CD4-positive, alpha-beta memory T cell (primary cell): ENCODE measurements at regions not wholly inside any gene's neighbourhood (a gene's known extent, or its start where the extent isn't known, plus 50 kb on each side); places are given as distances from the start of the nearest gene placed in this dataset.

Source experiments
- CTCF ChIA-PET: fragments of 350-600 bp; sonication (Branson Sonifier 250); formaldehyde crosslinking; loops from one replicate; lab custom pipeline; 2021; ENCODE audit warnings: inconsistent platforms; ENCODE audit not compliant: partially characterized antibody; lab: Charles Lee
- POLR2A ChIA-PET: fragments of 350-600 bp; sonication (Branson Sonifier 250); formaldehyde crosslinking; loops from one replicate; lab custom pipeline; 2021; ENCODE audit not compliant: partially characterized antibody; lab: Charles Lee
- DNase-seq, 5 donors: peaks; one replicate each; pipeline versions ENCODE4 v3.0.0 to v3.0.0-alpha.2; 2020 to 2022; ENCODE audit warnings: mixed read lengths in 1 of 5
- H3K27ac ChIP-seq: one replicate; pipeline ENCODE4 v1.7.0; 2013; ENCODE audit warnings: low read depth, low read length
- H3K27me3 ChIP-seq: 2 replicates; pipeline ENCODE4 v1.7.0; 2013; ENCODE audit warnings: mild to moderate bottlenecking, low read length, moderate library complexity; ENCODE audit not compliant: insufficient read depth
- H3K36me3 ChIP-seq: 2 replicates; pipeline ENCODE4 v1.7.0; 2013; ENCODE audit warnings: mild to moderate bottlenecking, low read length, moderate library complexity; ENCODE audit not compliant: insufficient read depth
- H3K4me1 ChIP-seq: 2 replicates; pipeline ENCODE4 v1.7.0; 2013; ENCODE audit warnings: mild to moderate bottlenecking, low read length, moderate library complexity; ENCODE audit not compliant: insufficient read depth
- H3K4me3 ChIP-seq, 2 donors: one replicate each; pipeline ENCODE4 v1.7.0; 2013; ENCODE audit warnings: low read length in 2 of 2, mild to moderate bottlenecking in 1 of 2
- H3K9me3 ChIP-seq, 2 donors: one replicate each; pipeline ENCODE4 v1.7.0; 2013; ENCODE audit warnings: low read length in 2 of 2, control low read depth in 1 of 2; ENCODE audit not compliant: control insufficient read depth in 1 of 2
- H3K27ac Mint-ChIP-seq, 7 donors: one replicate each; pipeline ENCODE4 v1.8.0; 2020 to 2021; ENCODE audit warnings: mixed read lengths in 7 of 7, mild to moderate bottlenecking in 6 of 7, inconsistent platforms in 3 of 7, moderate library complexity in 3 of 7
- H3K27me3 Mint-ChIP-seq, 2 donors: one replicate each; pipeline ENCODE4 v1.8.0; 2020 to 2021; ENCODE audit warnings: mixed read lengths in 2 of 2
- H3K36me3 Mint-ChIP-seq, 2 donors: one replicate each; pipeline ENCODE4 v1.8.0; 2020 to 2021; ENCODE audit warnings: mixed read lengths in 2 of 2, inconsistent platforms in 1 of 2, mild to moderate bottlenecking in 1 of 2
- H3K4me1 Mint-ChIP-seq, 4 donors: one replicate each; pipeline ENCODE4 v1.8.0; 2020 to 2021; ENCODE audit warnings: mixed read lengths in 4 of 4, mild to moderate bottlenecking in 1 of 4
- H3K4me3 Mint-ChIP-seq, 8 donors: one replicate each; pipeline ENCODE4 v1.8.0; 2020 to 2021; ENCODE audit warnings: mixed read lengths in 8 of 8, mild to moderate bottlenecking in 7 of 8, moderate library complexity in 6 of 8, inconsistent platforms in 3 of 8
- H3K9me3 Mint-ChIP-seq, 8 donors: one replicate each; pipeline ENCODE4 v1.8.0; 2020 to 2021; ENCODE audit warnings: mixed read lengths in 8 of 8, mild to moderate bottlenecking in 5 of 8, inconsistent platforms in 3 of 8, moderate library complexity in 1 of 8
- intact Hi-C: fragments of 100-400 bp; cut with micrococcal nuclease; formaldehyde crosslinking; loops from one replicate; pipeline ENCODE4 v1.15.1; 2023

GRCh38 chr7:125127304-125127703 lies 197.7 kb upstream of the POT1 start:
- CTCF ChIA-PET: no interaction called here

GRCh38 chr7:125126376-125126775 lies 196.8 kb upstream of the POT1 start:
- Mint-ChIP-seq H3K27ac (no peak overlapping the region), H3K4me3 (no peak overlapping the region), H3K9me3 (peaks cover 0 to 12% (median 5%) of the 10 kb centered on the region in 8 donors), H3K27me3 (no peaks in the 10 kb centered on the region), H3K36me3 (no peaks in the 10 kb centered on the region), H3K4me1 (no peaks in the 10 kb centered on the region)
- Histone ChIP-seq H3K4me1 (no peaks in the 10 kb centered on the region), H3K27me3 (no peaks in the 10 kb centered on the region), H3K36me3 (no peaks in the 10 kb centered on the region), H3K4me3 (no peak overlapping the region), H3K27ac (no peak overlapping the region), H3K9me3 (no peaks in the 10 kb centered on the region)
- POLR2A ChIA-PET: no interaction called here
- no peak for DNase-seq
- CTCF ChIA-PET: no interaction called here
- intact Hi-C loops: no loop called here

More at GRCh38 chr7:125127304-125127703, 197.7 kb upstream of the POT1 start:
- Histone ChIP-seq H3K27me3 (no peaks in the 10 kb centered on the region), H3K4me1 (no peaks in the 10 kb centered on the region), H3K36me3 (no peaks in the 10 kb centered on the region), H3K27ac (no peak overlapping the region), H3K9me3 (no peaks in the 10 kb centered on the region), H3K4me3 (no peak overlapping the region)
- POLR2A ChIA-PET: no interaction called here
- DNase-seq: no peak
- Mint-ChIP-seq H3K27ac (no peak overlapping the region), H3K4me3 (no peak overlapping the region), H3K27me3 (no peaks in the 10 kb centered on the region), H3K9me3 (peaks cover 0 to 12% (median 5%) of the 10 kb centered on the region in 8 donors), H3K36me3 (no peaks in the 10 kb centered on the region), H3K4me1 (no peaks in the 10 kb centered on the region)
- intact Hi-C loops: no loop called here

GRCh38 chr7:125125315-125125714 lies 195.7 kb upstream of the POT1 start:
- intact Hi-C loops: no loop called here

GRCh38 chr7:125122173-125122572 lies 192.5 kb upstream of the POT1 start:
- Mint-ChIP-seq H3K36me3 (no peaks in the 10 kb centered on the region), H3K4me3 (no peak overlapping the region), H3K4me1 (no peaks in the 10 kb centered on the region), H3K9me3 (peaks cover 0 to 10% (median 4%) of the 10 kb centered on the region in 8 donors), H3K27ac (no peak overlapping the region), H3K27me3 (peaks cover 0 to under 1% of the 10 kb centered on the region in 2 donors)
- no peaks in the 10 kb centered on the region for H3K9me3 ChIP-seq
- H3K27me3 ChIP-seq: no peaks in the 10 kb centered on the region
- intact Hi-C loops: no loop called here
- no peaks in the 10 kb centered on the region for H3K4me1 ChIP-seq
- POLR2A ChIA-PET: no interaction called here
- H3K36me3 ChIP-seq: no peaks in the 10 kb centered on the region
- CTCF ChIA-PET: no interaction called here
- no peak overlapping the region for H3K27ac ChIP-seq
- DNase-seq: no peak
- no peak overlapping the region for H3K4me3 ChIP-seq

More at GRCh38 chr7:125125315-125125714, 195.7 kb upstream of the POT1 start:
- H3K4me3 Mint-ChIP-seq: no peak overlapping the region
- H3K36me3 Mint-ChIP-seq: no peaks in the 10 kb centered on the region
- Histone ChIP-seq H3K9me3 (no peaks in the 10 kb centered on the region), H3K36me3 (no peaks in the 10 kb centered on the region), H3K4me1 (no peaks in the 10 kb centered on the region), H3K27me3 (no peaks in the 10 kb centered on the region), H3K27ac (no peak overlapping the region), H3K4me3 (no peak overlapping the region)
- H3K4me1 Mint-ChIP-seq: no peaks in the 10 kb centered on the region
- no peak for DNase-seq
- H3K9me3 Mint-ChIP-seq: peaks cover 0 to 12% (median 5%) of the 10 kb centered on the region in 8 donors
- POLR2A ChIA-PET: no interaction called here
- H3K27ac Mint-ChIP-seq: no peak overlapping the region
- CTCF ChIA-PET: no interaction called here
- no peaks in the 10 kb centered on the region for H3K27me3 Mint-ChIP-seq

- intact Hi-C loops: no loop called here
- Mint-ChIP-seq H3K27ac (no peak overlapping the region), H3K36me3 (no peaks in the 10 kb centered on the region), H3K4me1 (no peaks in the 10 kb centered on the region), H3K9me3 (peaks cover 0 to 7% (median under 1%) of the 10 kb centered on the region in 8 donors), H3K4me3 (no peak overlapping the region), H3K27me3 (peaks cover 0 to 1% of the 10 kb centered on the region in 2 donors)
- ChIA-PET CTCF (no interaction called here), POLR2A (no interaction called here)
- H3K27me3 ChIP-seq: no peaks in the 10 kb centered on the region
- no peak overlapping the region for H3K27ac ChIP-seq
- no peaks in the 10 kb centered on the region for H3K9me3 ChIP-seq
- H3K36me3 ChIP-seq: no peaks in the 10 kb centered on the region
- H3K4me1 ChIP-seq: no peaks in the 10 kb centered on the region
- H3K4me3 ChIP-seq: no peak overlapping the region
- no peak for DNase-seq
Measured at GRCh38 chr7:125119559-125120115, 190.0 kb upstream of the POT1 start.

GRCh38 chr7:125118444-125118843 lies 188.8 kb upstream of the POT1 start:
- peaks cover 0 to 1% of the 10 kb centered on the region in 2 donors for H3K27me3 Mint-ChIP-seq
- H3K27me3 ChIP-seq: no peaks in the 10 kb centered on the region
- H3K36me3 Mint-ChIP-seq: no peaks in the 10 kb centered on the region
- no peaks in the 10 kb centered on the region for H3K4me1 Mint-ChIP-seq
- no peak overlapping the region for H3K4me3 Mint-ChIP-seq
- H3K4me1 ChIP-seq: no peaks in the 10 kb centered on the region
- no peaks in the 10 kb centered on the region for H3K36me3 ChIP-seq
- H3K9me3 ChIP-seq: no peaks in the 10 kb centered on the region
- ChIA-PET POLR2A (no interaction called here), CTCF (no interaction called here)
- H3K9me3 Mint-ChIP-seq: peaks cover 0 to 2% (median 0%) of the 10 kb centered on the region in 8 donors
- no peak for DNase-seq
- no peak overlapping the region for H3K27ac ChIP-seq
- H3K4me3 ChIP-seq: no peak overlapping the region
- no peak overlapping the region for H3K27ac Mint-ChIP-seq
- intact Hi-C loops: no loop called here

GRCh38 chr7:125112850-125113249 lies 183.2 kb upstream of the POT1 start:
- Mint-ChIP-seq H3K4me1 (no peaks in the 10 kb centered on the region), H3K27ac (no peak overlapping the region), H3K27me3 (peaks cover 0 to 1% of the 10 kb centered on the region in 2 donors), H3K4me3 (no peak overlapping the region), H3K9me3 (peaks cover 0 to 20% (median 11%) of the 10 kb centered on the region in 8 donors), H3K36me3 (no peaks in the 10 kb centered on the region)
- POLR2A ChIA-PET: no interaction called here
- Histone ChIP-seq H3K36me3 (no peaks in the 10 kb centered on the region), H3K4me3 (no peak overlapping the region), H3K4me1 (no peaks in the 10 kb centered on the region), H3K27ac (no peak overlapping the region), H3K27me3 (no peaks in the 10 kb centered on the region), H3K9me3 (no peaks in the 10 kb centered on the region)
- CTCF ChIA-PET: no interaction called here
- DNase-seq: no peak
- intact Hi-C loops: no loop called here
